Endothelial cell of umbilical vein (primary cell): ENCODE measurements at regions not wholly inside any gene's neighbourhood (a gene's known extent, or its start where the extent isn't known, plus 50 kb on each side); places are given as distances from the start of the nearest gene placed in this dataset.

Experiments
- EZH2 ChIP-seq: IDR thresholded peaks from 2 replicates; pipeline ENCODE4 v1.6.1; 2012; ENCODE audit warnings: borderline replicate concordance, low read depth, mild to moderate bottlenecking, moderate library complexity, low read length, inconsistent platforms; ENCODE audit not compliant: severe bottlenecking
- MYC ChIP-seq: IDR thresholded peaks from one replicate; pipeline ENCODE4 v1.6.1; 2011; ENCODE audit warnings: mild to moderate bottlenecking, low read depth, low read length
- POLR2A ChIP-seq: IDR thresholded peaks from 2 replicates; pipeline ENCODE4 v1.6.1; 2012; ENCODE audit warnings: low read depth, mild to moderate bottlenecking, control low read depth, low read length
- POLR2AphosphoS5 ChIP-seq: IDR thresholded peaks from 2 replicates; pipeline ENCODE4 v1.6.1; 2012; ENCODE audit warnings: low read depth, mild to moderate bottlenecking, control low read depth, low read length, moderate library complexity; ENCODE audit not compliant: insufficient read depth
- TF ChIP-seq, protein P1 (sequence below), 2 donors: IDR thresholded peaks; 1 replicate in 1 of 2; 2 replicates in 1 of 2; pipeline ENCODE4 v1.5.1; 2011; ENCODE audit warnings: low read length in 2 of 2, mild to moderate bottlenecking in 2 of 2, moderate library complexity in 2 of 2, control low read depth in 1 of 2, inconsistent platforms in 1 of 2, low read depth in 1 of 2; ENCODE audit not compliant: insufficient read depth in 1 of 2; ENCODE audit errors: extremely low read depth in 1 of 2

DNA sequence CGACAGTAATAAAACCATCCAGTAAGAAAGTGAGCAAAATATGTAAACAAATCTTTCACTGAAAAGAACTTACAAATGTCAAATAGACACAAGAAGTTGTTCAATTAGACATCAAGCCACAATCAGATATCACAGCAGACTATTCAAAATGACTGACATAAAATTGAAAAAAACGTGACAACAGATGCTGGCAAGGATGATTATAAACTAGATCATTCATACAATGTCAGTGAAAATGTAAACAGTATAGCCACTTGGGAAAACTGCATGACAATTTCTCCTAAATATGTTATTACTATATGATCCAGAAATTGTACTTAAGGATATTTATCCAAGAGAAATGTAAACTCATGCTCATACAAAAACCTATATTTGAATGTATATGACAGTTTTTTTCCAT is 609.4 kb upstream of the CNTNAP5 start:
- TF ChIP-seq POLR2A (no peak), POLR2AphosphoS5 (no peak), MYC (no peak), EZH2 (no peak)
- TF ChIP-seq, protein P1, sequence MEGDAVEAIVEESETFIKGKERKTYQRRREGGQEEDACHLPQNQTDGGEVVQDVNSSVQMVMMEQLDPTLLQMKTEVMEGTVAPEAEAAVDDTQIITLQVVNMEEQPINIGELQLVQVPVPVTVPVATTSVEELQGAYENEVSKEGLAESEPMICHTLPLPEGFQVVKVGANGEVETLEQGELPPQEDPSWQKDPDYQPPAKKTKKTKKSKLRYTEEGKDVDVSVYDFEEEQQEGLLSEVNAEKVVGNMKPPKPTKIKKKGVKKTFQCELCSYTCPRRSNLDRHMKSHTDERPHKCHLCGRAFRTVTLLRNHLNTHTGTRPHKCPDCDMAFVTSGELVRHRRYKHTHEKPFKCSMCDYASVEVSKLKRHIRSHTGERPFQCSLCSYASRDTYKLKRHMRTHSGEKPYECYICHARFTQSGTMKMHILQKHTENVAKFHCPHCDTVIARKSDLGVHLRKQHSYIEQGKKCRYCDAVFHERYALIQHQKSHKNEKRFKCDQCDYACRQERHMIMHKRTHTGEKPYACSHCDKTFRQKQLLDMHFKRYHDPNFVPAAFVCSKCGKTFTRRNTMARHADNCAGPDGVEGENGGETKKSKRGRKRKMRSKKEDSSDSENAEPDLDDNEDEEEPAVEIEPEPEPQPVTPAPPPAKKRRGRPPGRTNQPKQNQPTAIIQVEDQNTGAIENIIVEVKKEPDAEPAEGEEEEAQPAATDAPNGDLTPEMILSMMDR (IDR thresholded peaks at IDR 0.05; ENCODE audit: extremely low read depth in 1 of 2, insufficient read depth in 1 of 2, low read depth in 1 of 2, low read length in 2 of 2): no peak
